Psoas muscle (tissue), 7 donors: ENCODE measurements at regions not wholly inside any gene's neighbourhood (a gene's known extent, or its start where the extent isn't known, plus 50 kb on each side); places are given as distances from the start of the nearest gene placed in this dataset.

ENCODE experiments used
- ATAC-seq, 4 donors: fragments of 200-7000 bp; cut with Tn5 transposase; one replicate each; pipeline ENCODE4 v1.9.1; 2020; ENCODE audit warnings: moderate library complexity in 3 of 4, mild to moderate bottlenecking in 2 of 4
- DNase-seq, 2 donors: peaks; one replicate each; pipeline ENCODE4 v3.0.0-alpha.2; 2020
- H3K27ac ChIP-seq: fragments of 200-600 bp; one replicate; pipeline ENCODE4 v1.8.0; 2022
- H3K27me3 ChIP-seq, 3 donors: fragments of 200-600 bp in 1 of 3; one replicate each; pipeline versions ENCODE4 v1.6.1 to v1.8.0; 2013 to 2022; ENCODE audit warnings: low read length in 2 of 3, mild to moderate bottlenecking in 2 of 3, moderate library complexity in 1 of 3; ENCODE audit not compliant: insufficient read depth in 3 of 3
- H3K36me3 ChIP-seq, 2 donors: fragments of 200-600 bp in 1 of 2; one replicate each; pipeline versions ENCODE4 v1.6.1 to v1.8.0; 2013 to 2022; ENCODE audit warnings: low read depth in 1 of 2, mild to moderate bottlenecking in 1 of 2, moderate library complexity in 1 of 2; ENCODE audit not compliant: insufficient read depth in 1 of 2
- H3K4me1 ChIP-seq: fragments of 200-600 bp; one replicate; pipeline ENCODE4 v1.8.0; 2022
- H3K4me3 ChIP-seq: fragments of 200-600 bp; one replicate; pipeline ENCODE4 v1.8.0; 2022; ENCODE audit warnings: mild to moderate bottlenecking
- H3K9me3 ChIP-seq: fragments of 200-600 bp; one replicate; pipeline ENCODE4 v1.8.0; 2022
- CTCF ChIP-seq: fragments of 200-600 bp; IDR thresholded peaks from one replicate; pipeline ENCODE4 v1.8.0; 2022; ENCODE audit warnings: antibody characterized with exemption
- WGBS, 3 donors: extraction: QIAGEN DNeasy Blood & Tissue Kit; methylation state at CpG; one replicate each; pipeline versions ENCODE4 v1.1.6 to v1.1.7; 2013; 5-methylcytosine and 5-hydroxymethylcytosine counted together
- intact Hi-C, 2 donors: fragments of 100-400 bp; cut with DNase I; formaldehyde crosslinking; loops; one replicate each; pipeline versions ENCODE4 v1.11.0 to v1.14.2; 2022
- donor health status: healthy with polysubstance abuse.
- donor health status: DM: no; HTN: no; CAD: no; lungs with moderate emphysema.
- donor health status: Bipolar disorder and iron deficiency.
- donor health status: healthy.
- donor health status: DM: yes; HTN: yes; CAD: no.
- donor health status: DM: no; HTN: no; CAD: no.
- donor health status: DM: yes; HTN: yes; CAD: no.

- 84 to 91% (median 85%) methylated on average over 6 of the region's 6 CpGs for WGBS, 3 donors
These were observed 624.0 kb downstream of the USP25 start for GRCh38 chr21:16353764-16354163.

GRCh38 chr21:16357994-16358393 lies 628.2 kb downstream of the USP25 start:
- DNase-seq (no peak), ATAC-seq (no peak)
- H3K9me3 ChIP-seq, result peaks cover 4% of the 10 kb centered on the region
- TF ChIP-seq CTCF, result no peak
- H3K36me3 ChIP-seq, result no peaks in the 10 kb centered on the region
- H3K27me3 ChIP-seq, result no peaks in the 10 kb centered on the region
- no peaks in the 10 kb centered on the region for H3K4me1 ChIP-seq
- no peak overlapping the region for H3K27ac ChIP-seq
- intact Hi-C loops, result no loop called here
- H3K4me3 ChIP-seq, result no peak overlapping the region

More at GRCh38 chr21:16353764-16354163, 624.0 kb downstream of the USP25 start:
- peaks cover 4% of the 10 kb centered on the region for H3K9me3 ChIP-seq
- DNase-seq (no peak), ATAC-seq (no peak)
- H3K4me1 ChIP-seq, result no peaks in the 10 kb centered on the region
- intact Hi-C loops, result no loop called here
- H3K36me3 ChIP-seq, result no peaks in the 10 kb centered on the region
- H3K27me3 ChIP-seq, result no peaks in the 10 kb centered on the region
- TF ChIP-seq CTCF, result no peak
- no peak overlapping the region for H3K4me3 ChIP-seq
- no peak overlapping the region for H3K27ac ChIP-seq

GRCh38 chr21:16358784-16359183 lies 629.0 kb downstream of the USP25 start:
- ATAC-seq (peak in 1 of 4 donors; percentile 47), DNase-seq (no peak)
- Histone ChIP-seq H3K9me3 (peaks cover 4% of the 10 kb centered on the region), H3K4me3 (no peak overlapping the region), H3K27me3 (no peaks in the 10 kb centered on the region), H3K27ac (no peak overlapping the region), H3K4me1 (peaks cover 4% of the 10 kb centered on the region), H3K36me3 (no peaks in the 10 kb centered on the region)
- no peak for TF ChIP-seq CTCF
- intact Hi-C loops, result no loop called here
- 91 to 94% (median 94%) methylated on average over 2 of the region's 2 CpGs for WGBS, 3 donors

- no peaks in the 10 kb centered on the region for H3K27me3 ChIP-seq
- ATAC-seq (no peak), DNase-seq (no peak)
- no peak for TF ChIP-seq CTCF
- H3K4me1 ChIP-seq, result peaks cover 4% of the 10 kb centered on the region
- intact Hi-C loops, result no loop called here
- H3K27ac ChIP-seq, result no peak overlapping the region
- H3K4me3 ChIP-seq, result no peak overlapping the region
- 91 to 96% (median 94%) methylated on average over 2 of the region's 2 CpGs for WGBS, 3 donors
- no peaks in the 10 kb centered on the region for H3K36me3 ChIP-seq
- H3K9me3 ChIP-seq, result no peaks in the 10 kb centered on the region
These were observed 633.3 kb downstream of the USP25 start for GRCh38 chr21:16363100-16363499.

- Histone ChIP-seq H3K27ac (no peak overlapping the region), H3K9me3 (no peaks in the 10 kb centered on the region), H3K4me3 (no peak overlapping the region), H3K4me1 (peaks cover 4% of the 10 kb centered on the region), H3K27me3 (no peaks in the 10 kb centered on the region), H3K36me3 (no peaks in the 10 kb centered on the region)
- intact Hi-C loops, result no loop called here
- no peak for TF ChIP-seq CTCF
- ATAC-seq (no peak), DNase-seq (no peak)
- WGBS, 3 donors, result 27 to 55% (median 34%) methylated on average over 3 of the region's 3 CpGs
These were observed 633.7 kb downstream of the USP25 start for GRCh38 chr21:16363518-16363917.
